ENCODE measurements at regions not wholly inside any gene's neighbourhood (a gene's known extent, or its start where the extent isn't known, plus 50 kb on each side); places are given as distances from the start of the nearest gene placed in this dataset.

- H3K4me3 ChIP-seq (replicated peaks; ENCODE audit: low read depth, low read length) = no peak overlapping the region
- no peak for DNase-seq (ENCODE audit: extremely low read depth, low read depth)
- TF ChIP-seq, protein P1, sequence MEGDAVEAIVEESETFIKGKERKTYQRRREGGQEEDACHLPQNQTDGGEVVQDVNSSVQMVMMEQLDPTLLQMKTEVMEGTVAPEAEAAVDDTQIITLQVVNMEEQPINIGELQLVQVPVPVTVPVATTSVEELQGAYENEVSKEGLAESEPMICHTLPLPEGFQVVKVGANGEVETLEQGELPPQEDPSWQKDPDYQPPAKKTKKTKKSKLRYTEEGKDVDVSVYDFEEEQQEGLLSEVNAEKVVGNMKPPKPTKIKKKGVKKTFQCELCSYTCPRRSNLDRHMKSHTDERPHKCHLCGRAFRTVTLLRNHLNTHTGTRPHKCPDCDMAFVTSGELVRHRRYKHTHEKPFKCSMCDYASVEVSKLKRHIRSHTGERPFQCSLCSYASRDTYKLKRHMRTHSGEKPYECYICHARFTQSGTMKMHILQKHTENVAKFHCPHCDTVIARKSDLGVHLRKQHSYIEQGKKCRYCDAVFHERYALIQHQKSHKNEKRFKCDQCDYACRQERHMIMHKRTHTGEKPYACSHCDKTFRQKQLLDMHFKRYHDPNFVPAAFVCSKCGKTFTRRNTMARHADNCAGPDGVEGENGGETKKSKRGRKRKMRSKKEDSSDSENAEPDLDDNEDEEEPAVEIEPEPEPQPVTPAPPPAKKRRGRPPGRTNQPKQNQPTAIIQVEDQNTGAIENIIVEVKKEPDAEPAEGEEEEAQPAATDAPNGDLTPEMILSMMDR (IDR thresholded peaks at IDR 0.05; ENCODE audit: low read depth, low read length, missing control alignments) = no peak
Measured at GRCh38 chrX:567891-568290, 62.7 kb upstream of the SHOX start.

GRCh38 chrX:568311-568710 lies 62.3 kb upstream of the SHOX start:
- DNase-seq (ENCODE audit: extremely low read depth, low read depth) = no peak
- TF ChIP-seq, protein P1 (IDR thresholded peaks at IDR 0.05; ENCODE audit: low read depth, low read length, missing control alignments) = no peak
- no peak overlapping the region for H3K4me3 ChIP-seq (replicated peaks; ENCODE audit: low read depth, low read length)

GRCh38 chrX:572538-573124 lies 58.0 kb upstream of the SHOX start:
- no peak overlapping the region for H3K4me3 ChIP-seq (replicated peaks; ENCODE audit: low read depth, low read length)
- no peak for DNase-seq (ENCODE audit: extremely low read depth, low read depth)
- TF ChIP-seq, protein P1 (IDR thresholded peaks at IDR 0.05; ENCODE audit: low read depth, low read length, missing control alignments) = no peak

DNA sequence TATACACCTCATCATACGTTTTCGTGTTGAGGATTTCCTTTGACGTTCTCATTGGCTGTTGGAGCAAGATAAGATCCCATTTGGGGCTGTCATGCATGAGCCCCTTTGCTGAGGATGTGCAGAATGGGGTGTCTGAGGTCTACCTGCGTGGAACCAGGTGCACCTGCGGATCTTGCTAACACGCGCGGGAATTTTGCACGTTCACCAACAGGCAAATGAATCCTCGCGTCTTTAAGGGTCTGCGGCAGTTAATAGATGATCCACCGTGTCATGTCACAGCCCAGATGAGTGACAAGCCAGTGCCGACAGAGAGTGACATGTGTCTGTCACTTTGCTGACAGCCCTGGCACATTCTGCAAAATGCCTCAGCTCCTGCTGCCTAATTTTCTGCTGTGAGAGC lies 56.3 kb upstream of the SHOX start:
- no peak overlapping the region for H3K4me3 ChIP-seq (replicated peaks; ENCODE audit: low read depth, low read length)
- TF ChIP-seq, protein P1 (IDR thresholded peaks at IDR 0.05; ENCODE audit: low read depth, low read length, missing control alignments) = no peak
- DNase-seq (ENCODE audit: extremely low read depth, low read depth) = no peak

DNA sequence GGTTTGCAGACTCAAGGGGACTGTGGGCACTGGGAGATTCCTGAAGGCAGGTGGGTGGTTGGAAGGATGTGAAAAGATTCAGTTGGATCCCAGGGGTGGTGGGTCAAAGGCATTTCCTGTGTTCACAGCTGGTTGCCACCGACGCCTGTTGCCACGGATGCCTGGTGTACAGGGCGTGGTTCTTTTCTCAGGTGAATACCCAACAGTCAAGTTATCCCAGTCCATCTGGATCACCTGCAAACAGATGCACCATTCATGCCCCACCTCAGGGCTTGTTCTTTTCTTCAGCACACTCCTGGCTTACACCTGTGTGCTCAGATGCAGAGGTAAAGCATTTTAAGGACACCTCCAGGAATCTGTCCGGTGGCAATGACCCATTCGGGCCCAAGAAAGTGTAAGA lies 55.8 kb upstream of the SHOX start:
- no peak for DNase-seq (ENCODE audit: extremely low read depth, low read depth)
- no peak overlapping the region for H3K4me3 ChIP-seq (replicated peaks; ENCODE audit: low read depth, low read length)
- TF ChIP-seq, protein P1 (IDR thresholded peaks at IDR 0.05; ENCODE audit: low read depth, low read length, missing control alignments) = no peak

- TF ChIP-seq, protein P1 (IDR thresholded peaks at IDR 0.05; ENCODE audit: low read depth, low read length, missing control alignments) = no peak
- no peak for DNase-seq (ENCODE audit: extremely low read depth, low read depth)
- no peak overlapping the region for H3K4me3 ChIP-seq (replicated peaks; ENCODE audit: low read depth, low read length)
Measured at GRCh38 chrX:576904-577560, 53.6 kb upstream of the SHOX start.

Data from HFF-Myc (cell line).